ENCODE measurements at regions not wholly inside any gene's neighbourhood (a gene's known extent, or its start where the extent isn't known, plus 50 kb on each side); places are given as distances from the start of the nearest gene placed in this dataset.

GRCh38 chr1:101290922-101291561 lies 54.2 kb downstream of the S1PR1 start:
- H3K4me1 ChIP-seq (ENCODE audit: control insufficient read depth, low read length): peaks cover 13% of the 10 kb centered on the region
- H3K9me2 ChIP-seq (replicated peaks; ENCODE audit: control insufficient read depth, low read length): no peaks in the 10 kb centered on the region
- TF ChIP-seq CTCF (IDR thresholded peaks at IDR 0.05; ENCODE audit: low read depth, low read length, poor library complexity, severe bottlenecking) (no peak), EZH2phosphoT487 (IDR thresholded peaks at IDR 0.05; ENCODE audit: borderline replicate concordance, low read length) (no peak)
- H3K27ac ChIP-seq (ENCODE audit: low read depth, low read length): no peak overlapping the region
- H3K79me2 ChIP-seq (ENCODE audit: control insufficient read depth, low read length): no peaks in the 10 kb centered on the region
- no peaks in the 10 kb centered on the region for H4K20me1 ChIP-seq (ENCODE audit: control insufficient read depth, insufficient read depth, low read depth, low read length)
- no peak overlapping the region for H3K4me2 ChIP-seq (ENCODE audit: low read length)
- H3K9me3 ChIP-seq (ENCODE audit: control insufficient read depth, insufficient read depth, low read length): no peaks in the 10 kb centered on the region
- H3K4me3 ChIP-seq (ENCODE audit: low read length): no peak overlapping the region
- H3K27me3 ChIP-seq (ENCODE audit: control insufficient read depth, low read length): no peaks in the 10 kb centered on the region
- no peaks in the 10 kb centered on the region for H3F3A ChIP-seq (ENCODE audit: control insufficient read depth, insufficient read depth)
- no peaks in the 10 kb centered on the region for H3K36me3 ChIP-seq (ENCODE audit: control insufficient read depth, low read length)

GRCh38 chr1:101291562-101292380 lies 55.0 kb downstream of the S1PR1 start:
- H3K4me3 ChIP-seq (ENCODE audit: low read length): no peak overlapping the region
- H3K9me2 ChIP-seq (replicated peaks; ENCODE audit: control insufficient read depth, low read length): no peaks in the 10 kb centered on the region
- H3K27ac ChIP-seq (ENCODE audit: low read depth, low read length): no peak overlapping the region
- no peaks in the 10 kb centered on the region for H3K9me3 ChIP-seq (ENCODE audit: control insufficient read depth, insufficient read depth, low read length)
- no peak for TF ChIP-seq EZH2phosphoT487 (IDR thresholded peaks at IDR 0.05; ENCODE audit: borderline replicate concordance, low read length)
- no peak for TF ChIP-seq CTCF (IDR thresholded peaks at IDR 0.05; ENCODE audit: low read depth, low read length, poor library complexity, severe bottlenecking)
- H4K20me1 ChIP-seq (ENCODE audit: control insufficient read depth, insufficient read depth, low read depth, low read length): no peaks in the 10 kb centered on the region
- H3F3A ChIP-seq (ENCODE audit: control insufficient read depth, insufficient read depth): no peaks in the 10 kb centered on the region
- H3K36me3 ChIP-seq (ENCODE audit: control insufficient read depth, low read length): no peaks in the 10 kb centered on the region
- H3K79me2 ChIP-seq (ENCODE audit: control insufficient read depth, low read length): no peaks in the 10 kb centered on the region
- no peak overlapping the region for H3K4me2 ChIP-seq (ENCODE audit: low read length)
- peaks cover 13% of the 10 kb centered on the region for H3K4me1 ChIP-seq (ENCODE audit: control insufficient read depth, low read length)
- no peaks in the 10 kb centered on the region for H3K27me3 ChIP-seq (ENCODE audit: control insufficient read depth, low read length)

- H4K20me1 ChIP-seq (ENCODE audit: control insufficient read depth, insufficient read depth, low read depth, low read length): no peaks in the 10 kb centered on the region
- TF ChIP-seq EZH2phosphoT487 (IDR thresholded peaks at IDR 0.05; ENCODE audit: borderline replicate concordance, low read length) (no peak), CTCF (IDR thresholded peaks at IDR 0.05; ENCODE audit: low read depth, low read length, poor library complexity, severe bottlenecking) (no peak)
- no peaks in the 10 kb centered on the region for H3K79me2 ChIP-seq (ENCODE audit: control insufficient read depth, low read length)
- no peak overlapping the region for H3K27ac ChIP-seq (ENCODE audit: low read depth, low read length)
- H3K9me3 ChIP-seq (ENCODE audit: control insufficient read depth, insufficient read depth, low read length): no peaks in the 10 kb centered on the region
- H3K27me3 ChIP-seq (ENCODE audit: control insufficient read depth, low read length): peaks cover 5% of the 10 kb centered on the region; the same call in 1 of the 2 replicates
- H3K36me3 ChIP-seq (ENCODE audit: control insufficient read depth, low read length): no peaks in the 10 kb centered on the region
- H3K4me3 ChIP-seq (ENCODE audit: low read length): no peak overlapping the region
- no peaks in the 10 kb centered on the region for H3K9me2 ChIP-seq (replicated peaks; ENCODE audit: control insufficient read depth, low read length)
- H3F3A ChIP-seq (ENCODE audit: control insufficient read depth, insufficient read depth): no peaks in the 10 kb centered on the region
- H3K4me1 ChIP-seq (ENCODE audit: control insufficient read depth, low read length): peaks cover 8% of the 10 kb centered on the region
- H3K4me2 ChIP-seq (ENCODE audit: low read length): no peak overlapping the region
These were observed 56.7 kb downstream of the S1PR1 start for GRCh38 chr1:101293461-101294051.

All from DOHH2 (cell line).